22Rv1 (cell line): ENCODE measurements at regions not wholly inside any gene's neighbourhood (a gene's known extent, or its start where the extent isn't known, plus 50 kb on each side); places are given as distances from the start of the nearest gene placed in this dataset.

ENCODE experiments used
- ZFX ChIP-seq: fragments of 450-650 bp; IDR thresholded peaks from 2 replicates; pipeline ENCODE4 v1.6.1; 2017; ENCODE audit warnings: antibody characterized with exemption, borderline replicate concordance
- TF ChIP-seq, protein P1 (sequence below): fragments of 450-650 bp; IDR thresholded peaks from 2 replicates; pipeline ENCODE4 v1.5.1; 2017; ENCODE audit warnings: mild to moderate bottlenecking

DNA sequence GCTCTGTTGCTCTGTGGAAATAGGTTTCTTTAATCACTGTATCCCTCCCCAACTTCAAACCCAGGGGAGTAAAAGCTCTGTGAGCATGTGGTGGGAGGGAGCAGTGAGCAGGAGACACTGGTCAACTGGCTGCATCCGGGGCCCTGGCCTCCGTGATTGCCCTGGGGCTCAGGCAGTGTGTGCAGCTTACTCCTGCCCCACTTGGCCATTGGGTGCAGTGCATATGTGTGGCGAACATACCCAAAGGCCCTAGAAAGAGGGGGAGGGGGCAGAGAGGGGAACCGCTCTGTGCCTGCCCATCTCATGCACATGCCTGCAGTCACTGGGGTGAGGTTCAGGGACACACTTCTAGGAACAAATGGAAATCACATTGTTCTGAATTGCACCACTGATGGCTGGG, 378.7 kb downstream of the ZBBX start:
- TF ChIP-seq, protein P1, sequence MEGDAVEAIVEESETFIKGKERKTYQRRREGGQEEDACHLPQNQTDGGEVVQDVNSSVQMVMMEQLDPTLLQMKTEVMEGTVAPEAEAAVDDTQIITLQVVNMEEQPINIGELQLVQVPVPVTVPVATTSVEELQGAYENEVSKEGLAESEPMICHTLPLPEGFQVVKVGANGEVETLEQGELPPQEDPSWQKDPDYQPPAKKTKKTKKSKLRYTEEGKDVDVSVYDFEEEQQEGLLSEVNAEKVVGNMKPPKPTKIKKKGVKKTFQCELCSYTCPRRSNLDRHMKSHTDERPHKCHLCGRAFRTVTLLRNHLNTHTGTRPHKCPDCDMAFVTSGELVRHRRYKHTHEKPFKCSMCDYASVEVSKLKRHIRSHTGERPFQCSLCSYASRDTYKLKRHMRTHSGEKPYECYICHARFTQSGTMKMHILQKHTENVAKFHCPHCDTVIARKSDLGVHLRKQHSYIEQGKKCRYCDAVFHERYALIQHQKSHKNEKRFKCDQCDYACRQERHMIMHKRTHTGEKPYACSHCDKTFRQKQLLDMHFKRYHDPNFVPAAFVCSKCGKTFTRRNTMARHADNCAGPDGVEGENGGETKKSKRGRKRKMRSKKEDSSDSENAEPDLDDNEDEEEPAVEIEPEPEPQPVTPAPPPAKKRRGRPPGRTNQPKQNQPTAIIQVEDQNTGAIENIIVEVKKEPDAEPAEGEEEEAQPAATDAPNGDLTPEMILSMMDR = no peak
- TF ChIP-seq ZFX = no peak
